A549 (cell line): ENCODE measurements at regions not wholly inside any gene's neighbourhood (a gene's known extent, or its start where the extent isn't known, plus 50 kb on each side); places are given as distances from the start of the nearest gene placed in this dataset.

ENCODE experiments used
- ATAC-seq, 2 experiments: fragments of 200-7000 bp in 1 of 2; fragments of >200 bp in 1 of 2; cut with Nextera tagmentation in 1 of 2; cut with Tn5 transposase in 1 of 2; 3 replicates each; pipeline versions ENCODE4 v1.8.0 to v1.9.1; 2018 to 2020; ENCODE audit warnings: mild to moderate bottlenecking in 1 of 2, moderate library complexity in 1 of 2
- CTCF ChIA-PET: fragments of 300-600 bp; sonication (Branson Sonifier 250); formaldehyde crosslinking; extraction: SDS; loops from one replicate; lab custom pipeline; 2021; ENCODE audit warnings: antibody characterized with exemption, inconsistent platforms; lab: Yijun Ruan, JAX
- POLR2A ChIA-PET: fragments of 350-600 bp; formaldehyde crosslinking; extraction: SDS; loops from one replicate; lab custom pipeline; 2021; ENCODE audit warnings: antibody characterized with exemption, inconsistent platforms; lab: Yijun Ruan, JAX
- DNase-seq, 2 experiments: peaks; one replicate each; pipeline versions ENCODE4 v3.0.0 to v3.0.0-alpha.2; 2011 to 2016; ENCODE audit warnings: low read depth in 1 of 2, low spot score in 1 of 2
- FAIRE-seq: peaks from 2 replicates; lab custom pipeline; 2011; peaks lifted over from hg19 to GRCh38; lab: Jason Lieb, UNC
- H3K27ac ChIP-seq, 2 experiments: fragments of >200 bp; sonication (Bioruptor Twin); formaldehyde crosslinking; 3 replicates each; pipeline ENCODE4 v1.5.1; 2016 to 2017
- H3K4me1 ChIP-seq: fragments of >200 bp; sonication (Bioruptor Twin); formaldehyde crosslinking; 3 replicates; pipeline ENCODE4 v1.6.1; 2016
- H3K4me2 ChIP-seq: fragments of >200 bp; sonication (Bioruptor Twin); formaldehyde crosslinking; 3 replicates; pipeline ENCODE4 v1.6.1; 2016
- H3K4me3 ChIP-seq: fragments of >200 bp; sonication (Bioruptor Twin); formaldehyde crosslinking; 3 replicates; pipeline ENCODE4 v1.5.1; 2016
- H3K9me3 ChIP-seq: fragments of >200 bp; sonication (Bioruptor Twin); formaldehyde crosslinking; 3 replicates; pipeline ENCODE4 v1.6.1; 2016
- CEBPB ChIP-seq, 2 experiments: fragments of >200 bp in 1 of 2; sonication (Bioruptor Twin) in 1 of 2; formaldehyde crosslinking in 1 of 2; IDR thresholded peaks; 2 replicates each; pipeline ENCODE4 v1.6.1; 2012 to 2016
- CHD2 ChIP-seq: fragments of 150-350 bp; IDR thresholded peaks from 2 replicates; pipeline ENCODE4 v1.6.1; 2014; ENCODE audit warnings: low read length; ENCODE audit not compliant: partially characterized antibody
- EHF ChIP-seq: fragments of 250-450 bp; sonication (Bioruptor Pico); IDR thresholded peaks from 2 replicates; pipeline ENCODE4 v1.5.0; 2020; ENCODE audit warnings: mild to moderate bottlenecking
- EHMT2 ChIP-seq: fragments of 200-600 bp; sonication (generic); IDR thresholded peaks from 2 replicates; pipeline ENCODE4 v1.6.1; 2016; ENCODE audit warnings: antibody characterized with exemption, low read depth, mild to moderate bottlenecking, moderate library complexity
- FOSL2 ChIP-seq, 2 experiments: fragments of 450-650 bp in 1 of 2; fragments of >200 bp in 1 of 2; sonication (Bioruptor Twin) in 1 of 2; formaldehyde crosslinking; IDR thresholded peaks; 2 replicates each; pipeline versions ENCODE4 v1.5.0 to v1.6.1; 2016 to 2020; ENCODE audit warnings: mild to moderate bottlenecking in 1 of 2, moderate library complexity in 1 of 2
- FOXS1 ChIP-seq: fragments of 250-450 bp; sonication (Bioruptor Pico); IDR thresholded peaks from 2 replicates; pipeline ENCODE4 v1.5.0; 2020; ENCODE audit warnings: mild to moderate bottlenecking, moderate library complexity
- GATA3 ChIP-seq: IDR thresholded peaks from 2 replicates; pipeline ENCODE4 v1.6.1; 2012; ENCODE audit warnings: borderline replicate concordance
- HES2 ChIP-seq: fragments of >200 bp; sonication (Bioruptor Twin); formaldehyde crosslinking; IDR thresholded peaks from 2 replicates; pipeline ENCODE4 v1.6.1; 2016
- HEYL ChIP-seq: fragments of 250-450 bp; sonication (Bioruptor Pico); IDR thresholded peaks from 2 replicates; pipeline ENCODE4 v1.8.0; 2021; ENCODE audit warnings: mild to moderate bottlenecking, moderate library complexity
- HMGXB4 ChIP-seq: fragments of 250-450 bp; sonication (Bioruptor Pico); IDR thresholded peaks from 2 replicates; pipeline ENCODE4 v1.5.0; 2021; ENCODE audit warnings: mild to moderate bottlenecking, moderate library complexity, borderline replicate concordance
- JUNB ChIP-seq: fragments of >200 bp; sonication (Bioruptor Twin); formaldehyde crosslinking; IDR thresholded peaks from 2 replicates; pipeline ENCODE4 v1.6.1; 2016
- MAX ChIP-seq: IDR thresholded peaks from 2 replicates; pipeline ENCODE4 v1.6.1; 2012
- MAZ ChIP-seq: fragments of 150-350 bp; IDR thresholded peaks from 2 replicates; pipeline ENCODE4 v1.6.1; 2014; ENCODE audit warnings: antibody characterized with exemption, low read depth, low read length, borderline replicate concordance
- MYC ChIP-seq: IDR thresholded peaks from 2 replicates; pipeline ENCODE4 v1.6.1; 2012; ENCODE audit warnings: mild to moderate bottlenecking, inconsistent platforms, low read length, improper control_type of control experiment, borderline replicate concordance
- RARB ChIP-seq: fragments of 250-450 bp; sonication (Bioruptor Pico); IDR thresholded peaks from 2 replicates; pipeline ENCODE4 v1.8.0; 2021; ENCODE audit warnings: mild to moderate bottlenecking, moderate library complexity
- RCOR1 ChIP-seq: fragments of 150-350 bp; IDR thresholded peaks from 2 replicates; pipeline ENCODE4 v1.6.1; 2014; ENCODE audit warnings: antibody characterized with exemption, low read length, low read depth
- REST ChIP-seq: fragments of 200-600 bp; sonication (generic); IDR thresholded peaks from 2 replicates; pipeline ENCODE4 v1.6.1; 2016; ENCODE audit warnings: antibody characterized with exemption, mild to moderate bottlenecking, moderate library complexity
- RFX5 ChIP-seq: fragments of 450-650 bp; IDR thresholded peaks from 2 replicates; pipeline ENCODE4 v1.7.1; 2014; ENCODE audit warnings: antibody characterized with exemption, mild to moderate bottlenecking, moderate library complexity
- RNF2 ChIP-seq: fragments of 200-600 bp; sonication (generic); IDR thresholded peaks from 2 replicates; pipeline ENCODE4 v1.6.1; 2016; ENCODE audit warnings: low read depth, mild to moderate bottlenecking, antibody characterized with exemption, moderate library complexity, borderline replicate concordance
- SREBF2 ChIP-seq: fragments of 450-650 bp; IDR thresholded peaks from 2 replicates; pipeline ENCODE4 v1.6.1; 2014; ENCODE audit warnings: mild to moderate bottlenecking, moderate library complexity
- USF2 ChIP-seq: fragments of 450-650 bp; IDR thresholded peaks from 2 replicates; pipeline ENCODE4 v1.6.1; 2014; ENCODE audit warnings: antibody characterized with exemption
- ZSCAN20 ChIP-seq: fragments of 250-450 bp; sonication (Bioruptor Pico); IDR thresholded peaks from 2 replicates; pipeline ENCODE4 v1.8.0; 2022; ENCODE audit warnings: mild to moderate bottlenecking, moderate library complexity
- WGBS: methylation state at CpG from one replicate; pipeline ENCODE4 v1.1.6; 2017; ENCODE audit errors: missing lambda C conversion rate; 5-methylcytosine and 5-hydroxymethylcytosine counted together

- CTCF ChIA-PET = no interaction called here
- WGBS = no CpG with 5 or more reads among the region's 6 CpGs
- FAIRE-seq = no peak
These were observed 617.1 kb downstream of the BRD1 start for GRCh38 chr22:49210606-49211005.

GRCh38 chr22:49209452-49210195 is 618.0 kb downstream of the BRD1 start:
- Histone ChIP-seq H3K4me3 (no peak overlapping the region), H3K9me3 (no peaks in the 10 kb centered on the region), H3K4me2 (peak overlapping the region; percentile 58), H3K4me1 (peaks cover 3% of the 10 kb centered on the region; the same call in 1 of the 3 replicates), H3K27ac (no peak overlapping the region)
- FAIRE-seq (no peak), DNase-seq (peak in 1 of 2 experiments; percentile 21), ATAC-seq (no peak)
- WGBS = 25% methylated on average over 10 of the region's 15 CpGs
- POLR2A ChIA-PET = no interaction called here
- CTCF ChIA-PET = no interaction called here
- TF ChIP-seq EHMT2 (no peak), CEBPB (IDR thresholded peaks at IDR 0.05) (no peak), ZSCAN20 (CRISPR knock-in tag) (no peak), MYC (no peak), RARB (CRISPR knock-in tag) (no peak), HMGXB4 (CRISPR knock-in tag) (no peak), FOXS1 (CRISPR knock-in tag) (no peak), EHF (no peak), RFX5 (no peak), RCOR1 (no peak), MAX (no peak)

More at GRCh38 chr22:49210606-49211005, 617.1 kb downstream of the BRD1 start:
- TF ChIP-seq MAZ = no peak
- TF ChIP-seq REST = no peak
- no peak for TF ChIP-seq HEYL (CRISPR knock-in tag)
- TF ChIP-seq JUNB = no peak
- no peak for TF ChIP-seq CHD2
- no peak for TF ChIP-seq HES2
- TF ChIP-seq SREBF2 = no peak
- no peak for TF ChIP-seq USF2
- no peak for TF ChIP-seq RNF2
- TF ChIP-seq MAX = no peak
- no peak for TF ChIP-seq RARB (CRISPR knock-in tag)
- TF ChIP-seq GATA3 = no peak
- TF ChIP-seq RCOR1 = no peak
- no peak for TF ChIP-seq FOSL2 (IDR thresholded peaks at IDR 0.05)
- TF ChIP-seq FOSL2 (CRISPR knock-in tag; IDR thresholded peaks at IDR 0.05) = no peak
- TF ChIP-seq, all 56 proteins: peak for 0
- H3K27ac ChIP-seq = no peak overlapping the region
- H3K4me1 ChIP-seq = peaks cover 3% of the 10 kb centered on the region; the same call in 1 of the 3 replicates
- no peak overlapping the region for H3K4me2 ChIP-seq
- no peaks in the 10 kb centered on the region for H3K9me3 ChIP-seq
- DNase-seq (no peak), ATAC-seq (no peak)
- H3K4me3 ChIP-seq = no peak overlapping the region
- POLR2A ChIA-PET = no interaction called here
